IMR-90 (cell line): ENCODE measurements at regions not wholly inside any gene's neighbourhood (a gene's known extent, or its start where the extent isn't known, plus 50 kb on each side); places are given as distances from the start of the nearest gene placed in this dataset.

Source experiments
- ATAC-seq: fragments of 200-7000 bp; cut with Tn5 transposase; 2 replicates; pipeline ENCODE4 v1.9.1; 2020; ENCODE audit warnings: low read depth, mild to moderate bottlenecking, moderate library complexity
- BruUV-seq: library from RNA; stranded (reverse); fragments of 400-500 nt; replicated peaks from 2 replicates; lab custom pipeline; 2021; lab: Mats Ljungman, UMichigan
- CTCF ChIA-PET: fragments of 300-600 bp; formaldehyde crosslinking; extraction: SDS; loops from one replicate; lab custom pipeline; 2021; ENCODE audit warnings: antibody characterized with exemption; lab: Yijun Ruan, JAX
- POLR2A ChIA-PET: fragments of 300-600 bp; sonication (Branson Sonifier 250); formaldehyde crosslinking; loops from one replicate; lab custom pipeline; 2022; ENCODE audit warnings: antibody characterized with exemption; ENCODE audit not compliant: unreplicated experiment; lab: Charles Lee
- DNase-seq: peaks from one replicate; pipeline ENCODE4 v3.0.0; 2013
- H2AFZ ChIP-seq: replicated peaks from 2 replicates; pipeline ENCODE3; 2013; ENCODE audit warnings: low read length, mild to moderate bottlenecking; ENCODE audit not compliant: poor library complexity
- H2AK5ac ChIP-seq: 2 replicates; pipeline ENCODE4 v1.6.1; 2013; ENCODE audit warnings: low read depth, low read length, inconsistent platforms
- H2AK9ac ChIP-seq: replicated peaks from 2 replicates; pipeline ENCODE3; 2013; ENCODE audit warnings: mild to moderate bottlenecking, low read depth, low read length, moderate library complexity; ENCODE audit not compliant: poor library complexity
- H2BK120ac ChIP-seq: 2 replicates; pipeline ENCODE4 v1.6.1; 2013; ENCODE audit warnings: low read depth, low read length, inconsistent platforms
- H2BK15ac ChIP-seq: 3 replicates; pipeline ENCODE4 v1.6.1; 2013; ENCODE audit warnings: low read depth, low read length, inconsistent platforms
- H2BK20ac ChIP-seq: 2 replicates; pipeline ENCODE4 v1.6.1; 2013; ENCODE audit warnings: low read depth, mild to moderate bottlenecking, inconsistent platforms, low read length, moderate library complexity
- H2BK5ac ChIP-seq: 2 replicates; pipeline ENCODE4 v1.6.1; 2013; ENCODE audit warnings: mild to moderate bottlenecking, low read depth, low read length, inconsistent platforms; ENCODE audit not compliant: poor library complexity, severe bottlenecking
- H3K14ac ChIP-seq: replicated peaks from 2 replicates; pipeline ENCODE4 v1.6.1; 2013; ENCODE audit warnings: low read depth, low read length, inconsistent platforms
- H3K18ac ChIP-seq: 2 replicates; pipeline ENCODE4 v1.6.1; 2013; ENCODE audit warnings: low read depth, low read length, control low read depth
- H3K23ac ChIP-seq: 2 replicates; pipeline ENCODE4 v1.6.1; 2013; ENCODE audit warnings: low read depth, low read length, inconsistent platforms
- H3K27ac ChIP-seq: 2 replicates; pipeline ENCODE4 v1.5.1; 2013; ENCODE audit warnings: mild to moderate bottlenecking, control low read depth, low read length; ENCODE audit not compliant: insufficient read depth
- H3K27me3 ChIP-seq: 2 replicates; pipeline ENCODE4 v1.6.1; 2013; ENCODE audit warnings: low read length; ENCODE audit not compliant: control insufficient read depth, insufficient read depth
- H3K36me3 ChIP-seq: 2 replicates; pipeline ENCODE4 v1.6.1; 2013; ENCODE audit warnings: low read length, mixed read lengths; ENCODE audit not compliant: control insufficient read depth, insufficient read depth
- H3K4ac ChIP-seq: 2 replicates; pipeline ENCODE4 v1.6.1; 2013; ENCODE audit warnings: low read depth, low read length, inconsistent platforms
- H3K4me1 ChIP-seq: 2 replicates; pipeline ENCODE4 v1.6.1; 2013; ENCODE audit warnings: low read length, mixed read lengths; ENCODE audit not compliant: control insufficient read depth, insufficient read depth
- H3K4me2 ChIP-seq: 2 replicates; pipeline ENCODE4 v1.6.1; 2013; ENCODE audit warnings: low read depth, mild to moderate bottlenecking, control low read depth, low read length, moderate library complexity
- H3K4me3 ChIP-seq: 2 replicates; pipeline ENCODE4 v1.5.1; 2013; ENCODE audit warnings: low read depth, mild to moderate bottlenecking, control low read depth, low read length, moderate library complexity; ENCODE audit not compliant: insufficient read depth
- H3K56ac ChIP-seq: 2 replicates; pipeline ENCODE4 v1.6.1; 2013; ENCODE audit warnings: low read length, inconsistent platforms; ENCODE audit not compliant: insufficient read depth; ENCODE audit errors: extremely low read depth
- H3K79me1 ChIP-seq, 2 experiments: 2 replicates each; pipeline ENCODE4 v1.6.1; 2013; ENCODE audit warnings: low read length in 2 of 2, inconsistent platforms in 1 of 2, low read depth in 1 of 2
- H3K9ac ChIP-seq: 2 replicates; pipeline ENCODE4 v1.6.1; 2013; ENCODE audit warnings: low read depth, low read length, control low read depth
- H3K9me1 ChIP-seq: 2 replicates; pipeline ENCODE4 v1.6.1; 2013; ENCODE audit warnings: low read length, inconsistent platforms; ENCODE audit not compliant: insufficient read depth
- H3K9me3 ChIP-seq: 2 replicates; pipeline ENCODE4 v1.6.1; 2013; ENCODE audit warnings: low read length; ENCODE audit not compliant: control insufficient read depth, insufficient read depth
- H4K20me1 ChIP-seq: 2 replicates; pipeline ENCODE4 v1.6.1; 2013; ENCODE audit warnings: low read length, inconsistent platforms; ENCODE audit not compliant: insufficient read depth
- H4K5ac ChIP-seq: 2 replicates; pipeline ENCODE4 v1.6.1; 2013; ENCODE audit warnings: mild to moderate bottlenecking, low read depth, low read length, control low read depth
- H4K8ac ChIP-seq, 2 experiments: 2 replicates each; pipeline ENCODE4 v1.6.1; 2013; ENCODE audit warnings: low read depth in 2 of 2, low read length in 2 of 2, control low read depth in 1 of 2, inconsistent platforms in 1 of 2
- H4K91ac ChIP-seq: 2 replicates; pipeline ENCODE4 v1.6.1; 2013; ENCODE audit warnings: low read depth, low read length, inconsistent platforms; ENCODE audit not compliant: insufficient read depth
- BHLHE40 ChIP-seq: fragments of 150-350 bp; IDR thresholded peaks from 2 replicates; pipeline ENCODE4 v1.6.1; 2016; ENCODE audit warnings: mild to moderate bottlenecking, low read depth, low read length
- CEBPB ChIP-seq: IDR thresholded peaks from 2 replicates; pipeline ENCODE4 v1.6.1; 2012; ENCODE audit warnings: low read depth, low read length, improper control_type of control experiment
- CHD1 ChIP-seq: IDR thresholded peaks from 2 replicates; pipeline ENCODE4 v1.6.1; 2012; ENCODE audit warnings: low read depth, low read length, improper control_type of control experiment
- CTCF ChIP-seq: conservative IDR thresholded peaks from 2 replicates; pipeline ENCODE4 v1.5.1; 2012; ENCODE audit warnings: mild to moderate bottlenecking, low read depth, low read length, improper control_type of control experiment
- ELK1 ChIP-seq: fragments of 150-350 bp; IDR thresholded peaks from 2 replicates; pipeline ENCODE4 v1.6.1; 2016; ENCODE audit warnings: low read depth, mild to moderate bottlenecking, low read length, moderate library complexity, borderline replicate concordance
- FOS ChIP-seq: fragments of 150-350 bp; IDR thresholded peaks from 2 replicates; pipeline ENCODE4 v1.6.1; 2016; ENCODE audit warnings: low read depth, low read length
- MAFK ChIP-seq: IDR thresholded peaks from 2 replicates; pipeline ENCODE4 v1.6.1; 2012; ENCODE audit warnings: low read depth, low read length, improper control_type of control experiment
- MAZ ChIP-seq: IDR thresholded peaks from 2 replicates; pipeline ENCODE4 v1.6.1; 2012; ENCODE audit warnings: low read depth, mild to moderate bottlenecking, low read length, improper control_type of control experiment, moderate library complexity, borderline replicate concordance
- MXI1 ChIP-seq: IDR thresholded peaks from 2 replicates; pipeline ENCODE4 v1.6.1; 2012; ENCODE audit warnings: low read depth, mild to moderate bottlenecking, low read length, moderate library complexity, borderline replicate concordance
- NFE2L2 ChIP-seq: fragments of 150-350 bp; IDR thresholded peaks from 2 replicates; pipeline ENCODE4 v1.6.1; 2016; ENCODE audit warnings: low read depth, mild to moderate bottlenecking, low read length
- POLR2A ChIP-seq: IDR thresholded peaks from 2 replicates; pipeline ENCODE4 v1.6.1; 2012; ENCODE audit warnings: mild to moderate bottlenecking, low read depth, low read length
- RAD21 ChIP-seq: IDR thresholded peaks from 2 replicates; pipeline ENCODE4 v1.6.1; 2012; ENCODE audit warnings: low read length, improper control_type of control experiment
- RCOR1 ChIP-seq: IDR thresholded peaks from 2 replicates; pipeline ENCODE4 v1.6.1; 2012; ENCODE audit warnings: mild to moderate bottlenecking, low read length, improper control_type of control experiment; ENCODE audit not compliant: insufficient replicate concordance
- RFX5 ChIP-seq: IDR thresholded peaks from 2 replicates; pipeline ENCODE4 v1.8.0; 2012; ENCODE audit warnings: low read depth, mild to moderate bottlenecking, low read length, moderate library complexity
- SMC3 ChIP-seq: fragments of 150-350 bp; IDR thresholded peaks from 2 replicates; pipeline ENCODE4 v1.6.1; 2016; ENCODE audit warnings: low read depth, mild to moderate bottlenecking, antibody characterized with exemption, low read length, moderate library complexity
- dilution Hi-C: fragments of 300-500 bp; cut with HindIII; formaldehyde crosslinking; loops from one replicate; pipeline ENCODE4 v1.14.3; 2018; ENCODE audit warnings: low sequenced_read_pairs; ENCODE audit not compliant: unreplicated experiment
- in situ Hi-C: fragments of 300-500 bp; cut with MboI; formaldehyde crosslinking; loops from 3 replicates; pipeline ENCODE4 v1.14.3; 2019; ENCODE audit warnings: low sequenced_read_pairs, inconsistent platforms, mixed read lengths
- intact Hi-C: fragments of 100-400 bp; cut with micrococcal nuclease; formaldehyde crosslinking; loops from 2 replicates; pipeline ENCODE4 v1.10.0; 2022
- TF ChIP-seq, protein P1 (sequence below): fragments of 150-350 bp; IDR thresholded peaks from 2 replicates; pipeline ENCODE4 v1.6.1; 2017; ENCODE audit warnings: mild to moderate bottlenecking, antibody characterized with exemption, low read length, low read depth

- Histone ChIP-seq H3K79me1 (no peaks in the 10 kb centered on the region), H2BK120ac (no peak overlapping the region), H3K36me3 (no peaks in the 10 kb centered on the region), H3K18ac (no peak overlapping the region), H3K23ac (no peak overlapping the region), H3K27ac (no peak overlapping the region), H3K56ac (no peak overlapping the region), H2AFZ (no peak overlapping the region), H2BK20ac (no peak overlapping the region), H3K9me1 (no peaks in the 10 kb centered on the region), H2BK5ac (no peak overlapping the region), H2AK9ac (no peak overlapping the region), H3K4me3 (no peak overlapping the region), H3K27me3 (no peaks in the 10 kb centered on the region), H3K9me3 (no peaks in the 10 kb centered on the region), H4K8ac (no peak overlapping the region), H4K5ac (no peak overlapping the region), H3K4me2 (no peak overlapping the region), H3K9ac (no peak overlapping the region), H3K4me1 (no peaks in the 10 kb centered on the region), H4K91ac (no peak overlapping the region), H2AK5ac (no peak overlapping the region), H4K20me1 (no peaks in the 10 kb centered on the region), H3K4ac (no peak overlapping the region), H2BK15ac (no peak overlapping the region), H3K14ac (no peak overlapping the region)
- in situ Hi-C loops: no loop called here
- ATAC-seq: no peak
- ChIA-PET POLR2A (no interaction called here), CTCF (no interaction called here)
- no peak for DNase-seq
- TF ChIP-seq BHLHE40 (no peak), CHD1 (no peak), SMC3 (no peak), MAZ (no peak), POLR2A (no peak), CTCF (no peak), NFE2L2 (no peak), MAFK (no peak), RFX5 (no peak), FOS (no peak), RCOR1 (no peak), RAD21 (no peak), MXI1 (no peak), CEBPB (no peak), ELK1 (no peak)
- TF ChIP-seq, protein P1, sequence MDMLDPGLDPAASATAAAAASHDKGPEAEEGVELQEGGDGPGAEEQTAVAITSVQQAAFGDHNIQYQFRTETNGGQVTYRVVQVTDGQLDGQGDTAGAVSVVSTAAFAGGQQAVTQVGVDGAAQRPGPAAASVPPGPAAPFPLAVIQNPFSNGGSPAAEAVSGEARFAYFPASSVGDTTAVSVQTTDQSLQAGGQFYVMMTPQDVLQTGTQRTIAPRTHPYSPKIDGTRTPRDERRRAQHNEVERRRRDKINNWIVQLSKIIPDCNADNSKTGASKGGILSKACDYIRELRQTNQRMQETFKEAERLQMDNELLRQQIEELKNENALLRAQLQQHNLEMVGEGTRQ: no peak
- dilution Hi-C loops: no loop called here
- BruUV-seq: no TSS peak
- intact Hi-C loops: no loop called here
Measured at GRCh38 chr2:17388798-17389197, 129.4 kb downstream of the RAD51AP2 start.
